Breast epithelium (tissue), 4 donors: ENCODE measurements at regions not wholly inside any gene's neighbourhood (a gene's known extent, or its start where the extent isn't known, plus 50 kb on each side); places are given as distances from the start of the nearest gene placed in this dataset.
A peak's percentile ranks its signal among the peaks of the same experiment; 100 is the strongest.

ENCODE experiments used
- DNase-seq, 2 donors: peaks; one replicate each; pipeline ENCODE4 v3.0.0-alpha.2; 2019; ENCODE audit warnings: low spot score in 2 of 2
- H3K27ac ChIP-seq, 2 donors: fragments of 200-600 bp; sonication (generic) in 1 of 2; one replicate each; pipeline ENCODE4 v1.5.1; 2016 to 2019; ENCODE audit warnings: mild to moderate bottlenecking in 1 of 2
- H3K27me3 ChIP-seq, 2 donors: fragments of 200-600 bp; sonication (generic) in 1 of 2; one replicate each; pipeline versions ENCODE4 v1.5.1 to v1.6.0; 2017 to 2019; ENCODE audit warnings: control low read depth in 1 of 2, mild to moderate bottlenecking in 1 of 2
- H3K36me3 ChIP-seq: fragments of 200-600 bp; one replicate; pipeline ENCODE4 v1.5.1; 2019
- H3K4me1 ChIP-seq, 2 donors: fragments of 200-600 bp; sonication (generic); one replicate each; pipeline ENCODE4 v1.5.1; 2016 to 2019; ENCODE audit warnings: control low read depth in 1 of 2
- H3K4me3 ChIP-seq, 3 donors: fragments of 200-600 bp; sonication (generic); 1 replicate in 2 of 3; 2 replicates in 1 of 3; pipeline ENCODE4 v1.5.1; 2016 to 2019; ENCODE audit warnings: mild to moderate bottlenecking in 3 of 3, moderate library complexity in 2 of 3
- H3K9me3 ChIP-seq, 2 donors: fragments of 200-600 bp; sonication (generic) in 1 of 2; one replicate each; pipeline ENCODE4 v1.5.1; 2016 to 2019; ENCODE audit warnings: control low read depth in 1 of 2
- POLR2A ChIP-seq: fragments of 450-650 bp; IDR thresholded peaks from one replicate; pipeline ENCODE4 v1.6.1; 2016; ENCODE audit warnings: antibody characterized with exemption, mild to moderate bottlenecking, moderate library complexity
- POLR2AphosphoS5 ChIP-seq, 3 donors: sonication (generic); formaldehyde crosslinking; IDR thresholded peaks; one replicate each; pipeline ENCODE4 v1.6.1; 2017; ENCODE audit warnings: antibody characterized with exemption in 3 of 3
- intact Hi-C: fragments of 100-400 bp; cut with DNase I; formaldehyde crosslinking; loops from one replicate; pipeline ENCODE4 v1.15.1; 2023; ENCODE audit warnings: low total_unique reads
- TF ChIP-seq, protein P1 (sequence below), 3 donors: fragments of 450-650 bp; IDR thresholded peaks; one replicate each; pipeline ENCODE4 v1.5.1; 2016 to 2017; ENCODE audit warnings: antibody characterized with exemption in 3 of 3, mild to moderate bottlenecking in 3 of 3, moderate library complexity in 3 of 3

DNA sequence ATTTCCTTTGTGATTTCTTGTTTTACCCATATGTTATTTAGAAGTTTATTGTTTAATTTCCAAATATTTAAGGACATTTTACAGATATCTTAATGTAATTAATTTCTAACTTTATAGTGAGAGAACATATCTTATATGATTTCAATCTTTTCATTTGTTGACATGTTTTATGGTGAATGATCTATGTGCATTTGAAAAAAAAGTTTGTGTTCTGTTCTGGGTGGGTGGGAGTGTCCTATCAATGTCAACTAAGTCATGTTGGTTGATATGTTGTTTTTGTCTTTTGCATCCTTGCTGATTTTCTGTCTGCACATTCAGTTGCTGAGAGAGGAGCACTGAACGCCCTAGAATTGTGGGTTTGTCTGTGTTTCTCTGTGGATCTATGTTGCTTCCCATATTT lies 50.3 kb upstream of the CBFA2T3 start:
- TF ChIP-seq POLR2AphosphoS5 (IDR thresholded peaks at IDR 0.05) (no peak), POLR2A (no peak)
- TF ChIP-seq, protein P1, sequence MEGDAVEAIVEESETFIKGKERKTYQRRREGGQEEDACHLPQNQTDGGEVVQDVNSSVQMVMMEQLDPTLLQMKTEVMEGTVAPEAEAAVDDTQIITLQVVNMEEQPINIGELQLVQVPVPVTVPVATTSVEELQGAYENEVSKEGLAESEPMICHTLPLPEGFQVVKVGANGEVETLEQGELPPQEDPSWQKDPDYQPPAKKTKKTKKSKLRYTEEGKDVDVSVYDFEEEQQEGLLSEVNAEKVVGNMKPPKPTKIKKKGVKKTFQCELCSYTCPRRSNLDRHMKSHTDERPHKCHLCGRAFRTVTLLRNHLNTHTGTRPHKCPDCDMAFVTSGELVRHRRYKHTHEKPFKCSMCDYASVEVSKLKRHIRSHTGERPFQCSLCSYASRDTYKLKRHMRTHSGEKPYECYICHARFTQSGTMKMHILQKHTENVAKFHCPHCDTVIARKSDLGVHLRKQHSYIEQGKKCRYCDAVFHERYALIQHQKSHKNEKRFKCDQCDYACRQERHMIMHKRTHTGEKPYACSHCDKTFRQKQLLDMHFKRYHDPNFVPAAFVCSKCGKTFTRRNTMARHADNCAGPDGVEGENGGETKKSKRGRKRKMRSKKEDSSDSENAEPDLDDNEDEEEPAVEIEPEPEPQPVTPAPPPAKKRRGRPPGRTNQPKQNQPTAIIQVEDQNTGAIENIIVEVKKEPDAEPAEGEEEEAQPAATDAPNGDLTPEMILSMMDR (IDR thresholded peaks at IDR 0.05) = no peak
- intact Hi-C loops = no loop called here
- Histone ChIP-seq H3K27ac (no peak overlapping the region), H3K4me1 (no peaks in the 10 kb centered on the region), H3K36me3 (no peaks in the 10 kb centered on the region), H3K4me3 (no peak overlapping the region), H3K27me3 (peaks cover 0 to 24% of the 10 kb centered on the region in 2 donors), H3K9me3 (peaks cover 13 to 16% of the 10 kb centered on the region in 2 donors)
- no peak for DNase-seq

DNA sequence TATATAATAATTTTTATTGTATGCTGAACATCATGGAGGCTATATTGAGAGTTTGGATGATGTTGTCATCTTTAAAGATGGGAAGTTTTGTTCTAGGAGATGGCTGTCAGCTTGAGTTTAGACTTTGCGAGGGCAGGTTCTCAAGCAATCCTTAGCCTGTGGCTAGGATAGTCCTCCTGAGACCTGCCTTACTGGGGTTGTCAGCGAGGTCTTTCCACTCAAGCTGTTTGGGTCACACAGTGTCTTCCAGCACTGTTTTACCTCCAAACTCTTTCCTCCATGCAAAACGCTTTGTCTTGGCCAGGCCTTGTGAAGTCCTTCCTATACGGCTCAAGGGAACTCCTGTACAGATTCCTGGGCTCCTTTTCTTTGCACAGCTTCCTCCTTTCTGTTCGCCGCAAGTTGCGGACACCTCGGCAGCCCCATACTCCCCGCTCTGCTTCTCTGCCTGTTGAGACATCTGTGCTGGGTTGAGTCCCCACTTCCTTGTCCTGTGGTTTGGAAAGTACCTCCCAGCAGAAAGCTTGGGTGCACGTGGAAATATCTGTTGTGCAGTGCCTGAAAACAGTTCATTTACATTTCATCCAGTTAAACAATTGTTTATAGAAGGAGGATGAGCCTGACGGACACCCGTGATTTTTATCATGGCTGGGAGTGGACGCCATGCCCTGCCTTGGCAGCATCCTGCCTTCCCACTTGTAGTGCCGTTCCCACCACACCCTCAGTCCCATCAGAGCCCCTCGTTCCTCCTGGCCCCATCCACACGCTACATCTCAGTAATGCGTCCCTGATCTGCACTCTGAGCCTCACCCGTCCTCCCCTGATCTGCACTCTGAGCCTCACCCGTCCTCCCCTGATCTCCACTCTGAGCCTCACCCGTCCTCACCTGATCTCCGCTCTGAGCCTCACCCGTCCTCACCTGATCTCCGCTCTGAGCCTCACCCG lies 55.0 kb upstream of the CBFA2T3 start:
- Histone ChIP-seq H3K27ac (no peak overlapping the region), H3K36me3 (no peaks in the 10 kb centered on the region), H3K27me3 (peaks cover 2 to 34% of the 10 kb centered on the region in 2 donors), H3K4me1 (no peaks in the 10 kb centered on the region), H3K9me3 (peaks cover 0 to under 1% of the 10 kb centered on the region in 2 donors), H3K4me3 (no peak overlapping the region)
- intact Hi-C loops = no loop called here
- TF ChIP-seq POLR2A (no peak), POLR2AphosphoS5 (IDR thresholded peaks at IDR 0.05) (peak in 1 of 3 donors; percentile 21)
- DNase-seq = peak in 1 of 2 donors; percentile 40

DNA sequence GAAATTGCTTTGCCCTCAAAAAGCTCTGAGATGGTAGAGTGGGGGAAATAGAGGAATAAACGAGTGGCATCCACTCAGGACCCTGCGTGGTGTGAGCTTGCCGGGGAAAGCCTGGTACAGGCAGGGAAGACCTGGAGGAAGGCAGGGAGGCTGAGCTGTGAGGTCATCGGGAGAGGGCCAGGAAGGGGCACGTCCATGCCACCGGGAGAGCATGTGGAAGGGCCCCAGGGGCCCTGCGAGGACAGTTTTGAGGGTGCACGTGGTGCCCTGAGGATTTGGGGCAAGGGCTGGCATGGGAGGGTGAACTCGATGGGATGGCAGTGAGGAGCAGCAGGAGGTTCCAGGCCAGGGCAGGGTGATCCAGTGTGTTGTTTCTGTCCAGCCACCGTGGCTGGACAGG lies 56.3 kb upstream of the CBFA2T3 start:
- no peak overlapping the region for H3K4me3 ChIP-seq
- H3K9me3 ChIP-seq = no peaks in the 10 kb centered on the region
- no peaks in the 10 kb centered on the region for H3K4me1 ChIP-seq
- intact Hi-C loops = no loop called here
- H3K27ac ChIP-seq = no peak overlapping the region
- H3K36me3 ChIP-seq = no peaks in the 10 kb centered on the region
- DNase-seq = no peak
- TF ChIP-seq POLR2A = no peak
- no peak for TF ChIP-seq POLR2AphosphoS5 (IDR thresholded peaks at IDR 0.05)
- TF ChIP-seq, protein P1 (IDR thresholded peaks at IDR 0.05) = no peak
- H3K27me3 ChIP-seq = peaks cover 2 to 47% of the 10 kb centered on the region in 2 donors

DNA sequence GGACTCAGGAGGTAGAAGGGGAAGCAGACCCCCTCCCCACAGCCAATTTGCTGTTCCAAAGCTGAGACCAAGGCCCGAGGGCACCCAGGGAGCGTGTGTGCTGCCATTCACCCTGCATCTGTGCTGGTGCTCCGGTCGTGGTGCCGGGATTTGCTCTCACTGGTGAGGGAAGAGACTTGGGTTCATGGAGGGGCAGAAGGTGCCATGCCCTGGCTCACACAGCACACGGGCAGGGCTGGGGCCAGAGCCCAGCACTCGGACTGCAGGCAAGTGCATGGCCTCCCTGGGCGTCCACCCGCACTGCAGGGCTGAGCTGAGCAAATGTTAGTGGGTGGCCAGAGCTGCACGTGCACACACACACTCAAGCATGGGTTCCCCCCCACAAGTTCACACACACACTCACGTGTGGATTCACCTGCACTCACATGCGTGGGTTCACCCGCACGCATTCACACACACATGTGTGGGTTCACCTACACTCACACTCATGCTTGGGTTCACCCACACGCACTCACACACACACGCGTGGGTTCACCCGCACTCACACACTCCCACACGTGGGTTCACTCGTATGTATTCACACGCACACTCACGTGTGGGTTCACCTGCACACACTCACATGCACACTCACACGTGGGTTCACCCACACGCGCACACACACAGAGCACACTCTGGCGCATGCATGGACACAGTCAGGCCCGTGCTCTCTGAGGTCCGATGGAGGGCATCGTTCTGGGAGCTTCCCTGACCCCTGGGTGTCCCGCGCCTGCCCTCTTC lies 57.0 kb upstream of the CBFA2T3 start:
- Histone ChIP-seq H3K4me3 (no peak overlapping the region), H3K9me3 (no peaks in the 10 kb centered on the region), H3K27me3 (peaks cover 2 to 54% of the 10 kb centered on the region in 2 donors), H3K4me1 (no peaks in the 10 kb centered on the region), H3K27ac (no peak overlapping the region), H3K36me3 (no peaks in the 10 kb centered on the region)
- intact Hi-C loops = no loop called here
- DNase-seq = no peak
- no peak for TF ChIP-seq POLR2AphosphoS5 (IDR thresholded peaks at IDR 0.05)
- TF ChIP-seq, protein P1 (IDR thresholded peaks at IDR 0.05) = no peak
- TF ChIP-seq POLR2A = no peak

DNA sequence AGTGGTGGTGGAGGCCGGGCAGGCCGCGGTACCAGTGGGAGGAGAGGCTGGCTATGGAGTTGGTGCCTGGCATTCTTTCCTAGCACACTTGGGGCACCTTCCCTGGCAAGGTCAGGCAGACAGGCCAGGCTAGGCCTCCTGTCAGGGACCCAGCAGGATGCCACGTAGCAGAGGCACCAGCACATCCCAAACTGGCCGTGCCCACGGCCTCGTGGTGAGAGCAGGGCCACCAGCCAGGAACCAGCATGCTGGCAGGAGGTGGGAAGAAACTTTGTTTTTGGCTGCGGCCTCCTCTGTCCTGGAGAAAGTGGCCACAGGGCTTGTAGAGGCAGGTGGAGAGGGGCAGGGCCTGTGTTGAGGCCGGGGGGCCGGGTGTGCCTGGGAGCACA lies 57.6 kb upstream of the CBFA2T3 start:
- no peak for DNase-seq
- peaks cover 2 to 59% of the 10 kb centered on the region in 2 donors for H3K27me3 ChIP-seq
- H3K4me3 ChIP-seq = no peak overlapping the region

More for the DNA sequence above, 57.6 kb upstream of the CBFA2T3 start:
- no peaks in the 10 kb centered on the region for H3K4me1 ChIP-seq
- no peak overlapping the region for H3K27ac ChIP-seq
- no peak for TF ChIP-seq POLR2A
- TF ChIP-seq, protein P1 (IDR thresholded peaks at IDR 0.05) = no peak
- no peak for TF ChIP-seq POLR2AphosphoS5 (IDR thresholded peaks at IDR 0.05)
- H3K36me3 ChIP-seq = no peaks in the 10 kb centered on the region
- intact Hi-C loops = no loop called here
- no peaks in the 10 kb centered on the region for H3K9me3 ChIP-seq
